ENCODE measurements at regions not wholly inside any gene's neighbourhood (a gene's known extent, or its start where the extent isn't known, plus 50 kb on each side); places are given as distances from the start of the nearest gene placed in this dataset.
"Not testable (repeated sequence)": the region's sequence is repeated elsewhere in the genome, so short reads cannot be mapped to it uniquely, and the experiment has no call there.

DNA sequence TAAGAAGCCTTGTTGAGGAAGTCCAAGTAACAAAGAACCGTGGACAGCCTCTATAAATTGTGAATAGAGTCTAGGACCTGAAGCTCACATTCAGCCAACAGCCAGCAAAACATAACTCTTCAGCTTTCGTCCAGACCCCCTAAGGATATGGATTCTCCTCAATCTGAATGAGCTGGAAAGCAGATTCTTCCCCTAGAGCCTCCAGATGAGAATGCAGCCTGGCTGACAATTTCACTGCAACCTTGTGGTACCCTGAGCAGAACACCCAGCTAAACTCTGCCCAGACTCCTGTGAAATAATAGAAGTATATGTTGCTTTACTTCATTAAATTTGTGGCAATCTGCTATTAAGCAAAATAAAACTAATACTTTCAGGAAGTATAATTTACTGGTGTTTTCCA, 483.5 kb upstream of the SLC8A1 start:
- no peak for DNase-seq (ENCODE audit: low spot score)

DNA sequence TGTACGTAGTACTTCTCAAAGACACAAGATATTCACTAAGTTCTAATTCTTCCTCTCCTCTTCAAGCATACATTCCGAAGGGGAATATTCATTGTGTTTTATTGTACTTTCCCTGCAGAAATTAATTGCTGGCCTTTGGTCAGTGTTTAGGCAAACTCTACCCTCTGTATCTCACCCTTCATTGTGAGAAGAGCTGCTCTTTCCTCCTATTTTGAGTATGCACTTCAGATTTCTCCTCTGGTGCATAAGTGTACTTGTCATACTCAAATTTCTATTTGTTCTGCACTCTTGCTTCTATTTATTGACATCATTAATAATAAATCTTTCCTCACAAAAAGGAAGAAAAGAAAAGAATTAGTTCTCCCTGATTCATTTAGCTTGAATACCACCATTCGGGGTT, 485.4 kb upstream of the SLC8A1 start:
- DNase-seq (ENCODE audit: low spot score) = no peak

DNA sequence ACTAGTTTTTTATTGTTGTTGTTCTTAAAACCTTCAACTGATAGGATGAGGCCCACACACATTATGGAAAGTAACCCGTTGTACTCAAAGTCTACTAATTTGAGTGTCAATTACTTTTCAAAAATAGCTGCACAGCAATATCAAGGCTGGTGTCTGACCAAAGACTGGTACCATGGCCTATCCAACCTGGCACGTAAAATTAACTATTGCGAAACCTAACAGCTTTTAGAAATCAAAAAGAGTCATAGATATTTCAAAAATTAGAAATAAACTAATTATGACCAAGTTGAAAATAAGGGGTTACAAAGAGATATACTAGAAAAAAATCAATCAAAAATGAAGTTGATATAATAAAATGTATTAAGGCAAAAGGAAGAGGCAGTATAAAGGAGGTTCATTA, 501.5 kb upstream of the SLC8A1 start:
- no peak for DNase-seq (ENCODE audit: low spot score)

DNA sequence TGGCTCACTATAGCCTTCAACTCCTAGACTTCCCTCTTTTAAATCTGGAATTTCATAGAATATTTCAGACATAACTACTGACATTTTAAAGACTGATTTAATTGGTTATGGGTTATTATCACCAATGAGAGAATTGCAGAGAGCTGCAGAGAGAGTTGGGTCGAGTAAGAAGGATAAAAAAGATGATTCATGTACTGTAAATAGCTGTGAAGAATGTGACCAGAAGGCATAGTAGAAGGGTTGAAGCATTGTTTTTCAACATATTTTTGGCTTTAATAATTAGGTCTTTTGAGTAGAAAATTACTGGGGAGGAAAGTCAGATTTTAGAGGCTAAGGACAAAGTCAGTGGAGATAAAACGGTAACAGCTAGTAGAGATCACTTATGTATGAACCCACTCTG, 503.2 kb upstream of the SLC8A1 start:
- DNase-seq (ENCODE audit: low spot score) = no peak

DNA sequence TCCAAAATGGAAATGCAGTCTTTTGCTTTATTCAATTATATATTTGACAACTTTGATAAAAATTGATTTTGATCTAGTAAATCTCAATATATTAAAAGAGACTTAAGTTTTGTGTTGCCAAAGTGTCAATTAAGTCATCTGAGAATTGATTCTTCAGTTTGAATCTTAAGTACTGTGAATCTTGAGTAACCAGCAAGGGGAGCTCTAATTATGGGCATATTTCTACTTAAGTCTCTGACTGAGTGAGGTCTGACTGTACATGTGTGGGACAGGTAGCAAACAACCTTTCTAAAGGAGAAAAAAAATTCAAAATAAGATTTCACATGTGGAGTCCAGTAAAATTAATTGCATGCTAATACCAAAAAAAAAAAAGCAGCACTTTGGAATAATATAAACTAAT, 503.7 kb upstream of the SLC8A1 start:
- DNase-seq (ENCODE audit: low spot score) = no peak

DNA sequence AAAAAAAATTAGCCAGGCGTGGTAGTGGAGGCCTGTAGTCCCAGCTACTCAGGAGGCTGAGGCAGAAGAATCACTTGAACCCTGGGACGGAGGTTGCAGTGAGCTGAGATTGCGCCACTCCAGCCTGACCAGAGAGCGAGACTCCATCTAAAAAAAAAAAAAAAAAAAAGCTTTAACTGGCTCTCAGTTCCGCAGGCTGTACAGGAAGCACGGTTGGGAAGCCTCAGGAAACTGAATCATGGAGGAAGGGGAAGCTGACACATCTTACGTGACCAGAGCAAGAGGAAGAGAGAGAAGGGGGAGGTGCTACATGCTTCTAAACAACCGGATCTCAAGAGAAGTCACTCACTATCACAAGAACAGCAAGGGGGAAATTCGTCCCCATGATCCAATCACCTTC, 505.6 kb upstream of the SLC8A1 start:
- DNase-seq (ENCODE audit: low spot score) = no peak

DNA sequence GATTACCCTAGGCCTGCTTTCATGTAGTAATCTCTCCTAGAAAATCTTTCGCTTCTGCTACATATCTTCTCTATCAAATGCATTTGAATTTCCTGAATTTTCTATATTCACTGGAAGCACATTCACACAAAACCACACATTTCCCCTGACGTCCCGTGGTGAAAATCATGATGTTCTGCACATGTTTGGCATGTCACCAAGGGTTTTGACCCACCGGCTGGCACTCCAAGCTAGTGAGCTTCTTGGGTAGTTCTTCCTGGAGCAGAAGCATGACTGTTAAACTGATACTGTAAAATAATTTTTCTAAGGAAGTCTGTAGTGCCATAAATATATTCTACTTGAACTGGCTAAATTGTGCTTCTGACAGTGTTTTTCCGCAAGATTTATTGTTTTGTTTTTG, 510.1 kb upstream of the SLC8A1 start:
- no peak for DNase-seq (ENCODE audit: low spot score)

DNA sequence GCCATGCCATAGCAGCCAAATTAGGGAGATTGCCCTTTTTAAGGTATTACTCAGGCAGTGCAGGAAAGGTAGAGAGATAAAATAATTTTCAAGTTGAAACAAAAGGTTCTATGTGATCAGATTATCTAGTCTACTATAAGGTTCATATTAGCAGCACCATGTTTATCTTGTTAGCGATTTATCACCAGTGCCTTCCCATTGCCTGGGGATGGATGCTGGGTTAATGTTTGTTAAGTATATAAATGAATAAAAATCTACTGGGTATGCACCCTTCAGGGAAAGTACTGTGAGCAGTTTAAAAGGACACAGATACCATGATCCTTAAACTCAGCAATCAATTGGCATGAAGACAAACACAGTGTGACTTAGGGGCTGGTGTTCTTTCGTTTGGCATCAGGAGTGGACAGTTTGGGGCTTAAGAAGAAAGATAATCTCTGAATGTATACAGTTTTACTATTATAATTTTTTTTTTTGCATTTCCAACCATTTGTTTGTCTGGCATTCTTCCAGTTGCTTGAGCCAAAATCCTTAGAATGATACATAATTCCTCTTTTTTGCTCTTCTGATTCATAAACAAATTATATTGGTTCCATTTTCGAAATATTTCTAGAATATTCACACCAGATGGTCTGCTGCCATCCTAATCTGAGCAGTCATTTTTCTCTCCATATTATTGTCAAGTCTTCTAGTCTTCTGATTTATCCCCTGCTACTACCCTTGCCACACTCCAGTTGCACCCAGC, 512.8 kb upstream of the SLC8A1 start:
- DNase-seq (ENCODE audit: low spot score) = no peak

DNA sequence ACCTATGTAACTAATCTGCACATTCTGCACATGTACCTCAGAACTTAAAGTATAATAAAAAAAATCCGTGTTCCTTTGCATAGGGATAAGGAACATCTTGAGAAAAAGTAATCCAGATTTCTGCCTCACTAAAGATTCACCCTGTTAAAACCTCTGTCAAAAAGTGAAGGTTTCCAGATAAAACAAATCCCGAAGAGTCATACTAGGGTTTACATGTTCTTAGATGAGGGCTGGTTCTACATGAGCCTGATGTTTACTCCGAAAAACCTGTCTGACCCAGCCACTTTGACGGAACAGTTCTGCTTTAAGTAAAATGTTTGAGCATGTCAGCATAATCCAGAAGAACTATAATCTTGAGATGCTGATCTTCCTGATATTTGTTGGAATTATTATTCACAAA, 515.6 kb upstream of the SLC8A1 start:
- DNase-seq (ENCODE audit: low spot score) = no peak

DNA sequence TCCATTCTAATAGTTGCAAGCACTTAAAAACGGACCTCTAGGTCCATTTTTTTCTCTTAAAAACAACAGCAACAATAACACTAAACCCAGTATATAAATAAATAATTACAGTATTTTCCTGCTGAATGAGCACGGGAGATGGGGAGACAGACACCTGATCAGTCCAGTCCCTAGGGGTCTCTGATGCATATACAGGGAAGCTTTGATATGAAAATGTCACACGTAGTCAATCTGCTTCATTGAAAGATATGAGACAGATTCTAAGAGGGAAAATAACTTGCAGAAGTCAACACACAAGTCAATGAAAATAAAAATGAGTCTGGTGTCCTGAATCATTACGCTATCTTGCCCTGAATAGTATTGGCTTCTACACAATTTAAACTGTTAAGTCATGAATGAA, 523.3 kb upstream of the SLC8A1 start:
- no peak for DNase-seq (ENCODE audit: low spot score)

DNA sequence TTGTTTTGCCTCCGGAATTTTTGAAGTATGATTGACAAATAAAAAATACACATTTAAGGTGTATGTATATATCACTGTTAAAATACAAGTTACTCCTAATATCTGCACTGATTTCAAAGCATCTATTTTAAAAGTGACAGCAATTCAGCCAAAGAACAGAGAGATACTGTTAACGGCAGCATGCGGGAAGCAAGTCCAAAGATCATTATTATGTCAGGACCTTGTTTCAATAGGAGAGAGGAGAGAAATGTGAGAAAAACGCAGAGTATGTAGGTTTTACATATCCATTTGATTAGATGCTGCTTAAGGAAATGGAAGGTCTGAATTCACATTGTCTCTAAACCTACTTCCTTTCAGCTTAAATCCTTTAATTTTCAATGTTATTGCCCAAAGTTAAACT, 545.5 kb upstream of the SLC8A1 start:
- DNase-seq (ENCODE audit: low spot score) = no peak

DNA sequence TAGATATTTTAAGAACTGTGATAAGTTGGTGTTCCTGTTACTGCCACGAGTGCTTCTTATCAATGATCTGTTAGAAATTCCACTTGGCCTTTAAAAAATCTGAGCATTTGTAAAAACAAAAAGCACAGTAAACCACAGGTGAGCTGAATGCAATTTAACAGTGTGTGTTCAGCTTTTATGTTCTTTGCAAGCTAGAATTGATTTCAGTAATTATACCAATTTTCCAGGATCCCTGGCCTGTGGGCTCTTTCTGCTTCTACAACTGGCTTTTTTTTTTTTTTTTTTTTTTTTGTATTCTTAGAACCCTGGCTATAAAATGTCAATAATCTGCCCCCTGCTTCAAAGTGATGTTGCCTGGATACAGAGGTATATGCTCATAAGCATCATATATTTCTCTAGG, 548.5 kb upstream of the SLC8A1 start:
- DNase-seq (ENCODE audit: low spot score) = no peak

DNA sequence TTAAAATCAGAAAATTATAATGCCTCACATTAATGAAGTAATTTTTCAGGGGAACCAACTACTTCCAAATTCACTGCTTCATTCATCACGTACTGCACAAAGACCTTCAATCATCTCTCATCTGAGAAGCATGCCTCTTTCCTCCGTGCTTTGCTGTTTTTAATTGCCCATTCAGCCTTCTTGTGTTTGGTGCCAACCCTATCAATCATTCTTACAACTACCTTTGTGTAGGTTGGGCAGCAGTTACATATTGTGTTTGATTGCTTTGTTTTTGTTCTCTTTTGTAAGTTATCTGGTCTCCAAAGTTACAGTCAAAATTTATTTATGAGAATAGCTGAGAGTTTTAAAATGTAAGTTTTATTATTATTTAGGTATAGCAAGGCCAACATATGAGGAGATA, 549.0 kb upstream of the SLC8A1 start:
- DNase-seq (ENCODE audit: low spot score) = no peak

DNA sequence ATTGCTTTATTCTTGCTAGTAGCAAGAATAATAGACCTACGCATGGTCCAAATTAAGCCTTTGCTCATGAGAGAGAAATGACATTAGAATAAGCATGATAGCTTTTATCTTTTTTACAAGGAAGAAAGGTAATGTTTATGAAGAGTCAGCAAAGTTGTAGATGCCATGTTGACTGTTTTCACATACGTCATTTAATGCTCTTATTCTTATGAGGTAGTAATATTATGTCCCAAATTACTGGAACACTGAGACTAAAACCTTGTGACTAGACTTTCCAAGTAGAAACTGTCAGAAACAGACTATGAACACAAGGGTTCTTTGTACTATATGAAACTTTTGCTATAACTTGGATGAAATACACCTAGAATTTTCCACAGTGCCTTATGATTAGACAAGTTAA, 552.8 kb upstream of the SLC8A1 start:
- DNase-seq (ENCODE audit: low spot score) = no peak

DNA sequence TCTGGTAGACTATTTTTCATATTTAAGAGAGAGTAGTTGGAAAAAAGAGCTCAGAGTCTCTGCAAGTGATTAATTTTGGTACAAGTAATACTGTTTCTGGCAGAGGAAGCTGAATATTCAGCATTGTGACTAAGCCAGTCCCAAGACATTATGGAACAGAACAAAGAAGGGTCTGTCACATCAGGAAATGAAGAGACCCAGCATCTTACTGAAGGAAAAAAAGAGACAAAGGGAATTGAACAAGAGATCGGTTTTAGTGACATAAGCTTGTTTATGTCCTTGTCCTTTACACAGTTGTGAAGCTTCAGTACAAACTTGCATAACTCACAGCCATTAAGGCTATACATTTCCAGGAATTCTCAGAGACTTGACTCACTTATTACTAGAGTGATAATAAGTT, 568.5 kb upstream of the SLC8A1 start:
- DNase-seq (ENCODE audit: low spot score) = no peak

DNA sequence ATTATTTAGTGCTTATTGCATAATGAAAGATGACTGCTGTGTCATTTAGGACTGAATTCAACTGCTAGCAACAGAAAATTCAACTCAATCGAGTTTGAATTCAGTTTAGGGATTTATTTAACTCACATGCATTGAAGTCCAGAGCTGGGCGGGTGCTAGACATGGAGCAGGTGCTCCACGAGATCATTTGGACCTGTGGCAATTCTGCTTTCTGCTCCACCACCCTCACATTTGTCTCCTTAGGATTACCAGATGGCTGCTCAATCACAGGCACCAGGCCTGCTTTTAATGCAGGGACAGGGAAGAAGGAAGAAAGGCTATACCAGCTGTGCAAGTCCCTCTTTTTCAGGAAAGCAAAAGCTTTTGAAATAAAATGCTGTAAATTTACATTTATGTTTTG, 572.9 kb upstream of the SLC8A1 start:
- no peak for DNase-seq (ENCODE audit: low spot score)

DNA sequence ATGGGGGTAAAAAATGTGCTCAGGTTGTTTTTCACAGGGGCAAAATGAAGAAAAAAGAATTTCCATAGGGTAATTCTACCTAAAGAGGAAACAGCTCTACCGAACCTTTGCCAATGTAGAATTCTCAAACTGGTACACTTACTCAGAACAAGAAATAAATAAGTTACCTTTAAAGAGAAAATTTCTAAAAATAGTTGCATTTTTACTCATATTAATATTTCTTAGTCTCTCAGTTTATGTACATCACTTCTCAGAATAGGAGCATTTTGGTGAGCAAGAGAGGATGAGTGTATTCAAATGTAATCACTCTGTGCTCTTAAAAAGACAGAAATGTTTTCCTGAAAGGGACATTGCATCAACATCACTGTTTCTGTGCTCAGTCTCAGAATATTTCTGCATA, 574.7 kb upstream of the SLC8A1 start:
- DNase-seq (ENCODE audit: low spot score) = no peak

DNA sequence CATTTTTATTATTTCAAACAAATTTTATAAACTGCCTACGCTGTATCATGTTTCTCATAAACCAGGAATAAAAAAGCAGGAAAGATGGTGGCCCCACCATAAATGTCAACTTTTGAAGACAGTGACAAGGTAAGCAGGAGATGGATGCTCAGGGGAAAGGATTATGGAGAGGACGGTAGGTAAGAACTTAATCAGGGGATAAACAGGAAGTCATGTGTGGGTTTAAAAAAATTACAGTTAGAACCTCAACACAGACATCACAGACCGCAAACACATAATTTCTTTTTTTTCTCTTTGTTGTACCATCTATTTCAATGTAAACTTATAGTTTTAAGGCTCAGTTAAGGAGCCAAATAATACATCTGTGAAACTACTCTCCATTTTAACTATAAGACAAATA, 575.2 kb upstream of the SLC8A1 start:
- no peak for DNase-seq (ENCODE audit: low spot score)

DNA sequence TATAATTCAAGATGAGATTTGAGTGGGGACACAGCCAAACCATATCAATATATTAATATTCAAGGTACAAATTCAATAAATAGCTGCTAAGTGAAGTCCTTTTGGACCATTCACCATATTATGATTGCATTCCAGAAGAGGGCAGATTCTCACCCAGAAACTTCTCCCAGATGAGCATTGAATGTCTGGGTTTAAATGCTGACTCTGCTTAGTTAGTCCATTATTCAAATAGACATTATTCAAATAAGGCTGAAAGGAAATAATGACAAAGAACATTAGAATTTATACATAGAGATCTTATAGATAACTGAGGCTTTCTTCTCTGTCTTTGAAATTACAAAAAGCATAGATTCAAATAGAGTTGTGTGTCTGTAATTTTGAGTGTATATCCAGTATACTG, 579.4 kb upstream of the SLC8A1 start:
- no peak for DNase-seq (ENCODE audit: low spot score)

DNA sequence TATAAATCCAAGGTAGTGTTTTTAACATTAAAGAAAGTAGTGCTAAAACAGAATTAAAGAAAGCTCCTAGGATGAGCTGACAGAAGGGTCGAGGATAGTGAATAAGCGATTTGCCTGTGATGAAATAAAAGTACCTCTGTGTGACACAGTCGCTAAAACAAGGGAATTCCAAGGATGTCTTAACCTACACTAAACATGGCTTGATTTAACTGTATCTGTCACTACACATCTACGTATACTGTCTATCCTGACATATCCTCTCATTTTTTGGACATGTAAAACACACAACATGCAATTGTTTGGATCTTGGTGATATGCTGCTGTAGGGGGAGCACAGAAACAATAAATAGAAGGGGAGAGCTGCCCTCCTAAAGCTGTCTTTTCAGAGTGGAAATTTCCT, 580.8 kb upstream of the SLC8A1 start:
- no peak for DNase-seq (ENCODE audit: low spot score)

DNA sequence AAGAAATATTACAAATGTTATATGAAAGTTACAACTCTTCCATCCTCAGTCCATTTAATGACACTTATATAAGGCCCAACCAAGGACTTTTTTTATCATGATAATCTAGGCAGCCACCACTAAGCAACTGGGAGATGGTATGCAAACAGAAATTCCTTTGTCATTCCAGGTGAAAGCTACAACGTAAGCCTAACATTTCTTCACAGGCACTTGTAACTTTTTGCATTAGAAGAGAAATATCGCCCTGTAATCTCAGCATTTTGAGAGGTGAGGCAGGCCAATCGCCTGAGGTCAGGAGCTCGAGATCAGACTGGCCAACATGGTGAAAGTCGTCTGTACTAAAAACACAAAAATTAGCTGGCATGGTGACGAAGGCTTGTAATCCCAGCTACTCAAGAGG, 581.2 kb upstream of the SLC8A1 start:
- DNase-seq (ENCODE audit: low spot score) = no peak

DNA sequence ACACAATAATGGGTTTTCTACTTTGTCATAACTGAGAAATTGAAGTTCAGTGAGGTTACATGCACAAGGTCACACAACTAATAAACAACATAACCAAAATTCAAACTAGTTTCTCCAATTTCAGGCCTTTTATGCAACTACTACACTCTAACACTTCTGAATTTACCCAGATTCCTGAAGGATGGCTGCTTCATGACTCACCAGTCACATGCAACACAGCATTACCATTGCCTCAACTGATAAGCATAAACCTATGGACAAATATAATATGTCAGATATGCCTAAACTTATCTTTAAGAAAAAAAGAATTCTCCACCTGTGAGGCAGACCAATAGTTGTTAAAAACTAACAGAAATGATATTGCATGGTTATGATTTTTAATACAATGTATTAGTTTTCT, 586.5 kb upstream of the SLC8A1 start:
- no peak for DNase-seq (ENCODE audit: low spot score)

DNA sequence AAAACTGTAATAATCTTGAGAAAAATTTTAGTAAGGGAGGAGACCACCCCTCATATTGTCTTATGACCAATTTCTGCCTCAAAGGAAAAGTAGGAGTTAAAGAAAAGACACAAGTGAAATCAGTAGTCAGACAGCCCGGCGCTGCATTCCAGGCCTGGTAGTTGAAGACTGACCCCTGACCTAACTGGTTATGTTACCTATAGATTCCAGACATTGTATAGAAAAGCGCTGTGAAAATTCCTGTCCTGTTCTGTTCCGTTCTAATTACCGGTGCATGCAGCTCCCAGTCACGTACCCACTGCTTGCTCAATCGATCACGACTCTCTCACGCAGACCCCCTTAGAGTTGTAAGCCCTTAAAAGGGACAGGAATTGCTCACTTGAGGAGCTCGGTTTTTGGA, 587.9 kb upstream of the SLC8A1 start:
- DNase-seq (ENCODE audit: low spot score) = not testable (repeated sequence)

DNA sequence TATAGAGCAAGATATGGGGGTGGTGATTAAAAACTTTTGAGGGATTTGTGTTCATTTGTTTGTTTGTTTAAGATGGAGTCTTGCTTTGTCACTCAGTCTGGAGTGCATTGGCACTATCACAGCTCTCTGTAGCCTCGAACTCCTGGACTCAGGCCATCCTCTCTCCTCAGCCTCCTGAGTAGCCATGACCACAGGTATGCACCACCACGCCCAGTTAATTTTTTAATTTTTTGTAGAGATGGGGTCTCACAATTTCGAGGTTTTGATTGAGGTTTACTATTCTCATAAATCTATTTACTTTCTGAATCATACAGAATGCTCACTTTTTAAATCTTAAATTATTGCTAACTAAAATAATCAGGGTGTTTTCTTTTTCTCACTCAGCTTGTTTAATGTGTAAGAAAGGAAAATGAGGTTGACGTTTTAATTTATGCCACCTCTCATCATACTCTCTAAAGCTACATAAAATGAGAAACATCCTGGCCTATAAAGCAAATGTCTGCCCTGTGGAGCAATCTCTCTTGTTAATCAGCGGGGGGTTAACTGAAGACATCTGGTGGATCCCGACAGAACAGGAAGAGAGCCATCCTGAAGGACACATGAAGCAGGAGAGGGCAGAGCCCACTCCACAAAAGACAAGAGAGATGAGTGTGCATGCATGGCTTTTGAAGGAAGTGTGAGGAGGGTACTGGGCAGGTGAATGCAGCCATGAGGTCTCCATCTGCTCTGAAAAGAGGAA, 589.1 kb upstream of the SLC8A1 start:
- no peak for DNase-seq (ENCODE audit: low spot score)

Measured in ureter (tissue), 1 donor.